Left renal pelvis (tissue), 4 donors: ENCODE measurements at regions not wholly inside any gene's neighbourhood (a gene's known extent, or its start where the extent isn't known, plus 50 kb on each side); places are given as distances from the start of the nearest gene placed in this dataset.
"Not testable (repeated sequence)": the region's sequence is repeated elsewhere in the genome, so short reads cannot be mapped to it uniquely, and the experiment has no call there.

ENCODE experiments used
- DNase-seq, 4 donors: peaks; one replicate each; pipeline ENCODE4 v3.0.0-alpha.2; 2013; ENCODE audit warnings: low read depth in 4 of 4, low spot score in 3 of 4

DNA sequence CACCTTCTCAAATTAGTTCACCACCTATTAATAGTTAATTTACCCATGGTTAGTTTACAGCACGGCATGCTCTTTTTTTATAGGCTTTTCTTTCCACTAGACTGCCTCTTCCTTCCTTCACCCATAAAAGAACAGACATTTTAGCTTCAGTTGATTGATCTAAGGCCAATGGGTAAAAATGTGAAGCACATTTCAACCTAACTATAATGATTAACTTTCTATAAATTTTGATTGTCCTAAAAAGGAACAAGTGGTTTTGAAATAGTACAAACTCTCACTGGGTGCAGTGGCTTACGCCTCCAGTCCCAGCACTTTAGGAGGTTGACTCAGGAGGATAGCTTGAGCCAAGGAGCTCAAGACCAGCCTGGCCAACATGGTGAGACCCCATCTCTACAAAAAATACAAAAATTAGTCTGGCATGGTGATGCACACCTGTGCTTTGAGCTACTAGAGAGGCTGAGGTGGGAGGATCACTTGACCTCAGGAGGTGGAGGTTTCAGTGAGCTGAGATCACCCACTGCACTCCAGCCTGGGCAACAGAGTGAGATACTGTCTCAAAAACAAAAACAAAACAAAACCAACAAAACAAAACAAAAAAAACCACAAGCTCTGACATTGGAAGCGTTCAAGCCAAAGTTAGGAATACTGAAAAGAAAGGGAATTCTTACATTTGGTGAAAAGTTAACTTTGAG lies 89.9 kb upstream of the FAT1 start:
- DNase-seq, result no peak

DNA sequence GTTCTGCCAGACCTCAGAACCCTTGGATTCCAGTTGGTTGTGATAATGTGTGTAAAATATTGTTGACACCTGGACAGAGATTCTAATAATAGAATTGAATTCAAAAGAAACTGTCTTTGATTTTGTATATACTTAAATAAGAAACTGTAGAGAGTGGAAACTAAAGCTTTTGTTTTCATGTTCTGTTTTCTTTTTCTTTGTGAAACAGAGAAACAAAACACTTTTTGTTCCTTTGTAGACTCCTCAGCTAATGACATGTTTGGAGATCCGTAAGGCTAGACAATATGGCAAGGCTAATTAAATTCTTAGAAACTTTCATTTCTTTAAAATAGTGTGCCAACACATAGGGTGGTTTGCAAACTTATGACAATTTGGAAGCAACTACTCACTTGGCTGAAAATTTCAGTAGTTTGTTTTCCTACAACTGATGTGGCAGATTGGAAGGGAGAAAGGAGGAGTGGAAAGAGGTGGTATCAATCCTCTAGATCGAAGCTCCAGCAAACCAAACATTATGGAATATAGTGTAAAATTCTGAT lies 90.9 kb upstream of the FAT1 start:
- DNase-seq, result no peak

- DNase-seq, result no peak
These were observed 95.9 kb upstream of the FAT1 start for GRCh38 chr4:186819342-186820086.

DNA sequence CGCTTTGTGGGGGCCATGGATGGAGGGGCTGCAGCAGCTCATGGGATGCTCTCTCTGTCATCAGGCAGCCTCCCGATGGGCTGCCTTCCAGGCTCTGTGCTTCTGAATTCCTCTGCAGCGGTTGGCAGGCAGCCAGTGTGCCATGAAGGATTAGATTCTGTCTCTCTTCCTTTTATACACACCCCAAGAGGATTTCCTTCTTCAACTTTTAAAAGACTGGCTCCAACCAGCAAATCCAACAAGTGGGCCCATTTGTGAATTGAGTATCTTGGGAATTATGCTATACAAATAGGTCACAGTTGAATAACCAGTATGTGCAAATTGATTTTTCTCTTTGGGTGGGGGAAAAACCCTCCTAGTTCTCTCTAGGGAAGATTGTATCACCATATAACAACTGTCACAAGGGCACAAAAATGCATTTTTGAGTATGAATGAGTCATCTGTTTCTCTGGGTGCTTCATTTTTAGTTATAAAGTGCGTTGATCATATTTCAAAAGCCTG lies 96.8 kb upstream of the FAT1 start:
- DNase-seq, result no peak

DNA sequence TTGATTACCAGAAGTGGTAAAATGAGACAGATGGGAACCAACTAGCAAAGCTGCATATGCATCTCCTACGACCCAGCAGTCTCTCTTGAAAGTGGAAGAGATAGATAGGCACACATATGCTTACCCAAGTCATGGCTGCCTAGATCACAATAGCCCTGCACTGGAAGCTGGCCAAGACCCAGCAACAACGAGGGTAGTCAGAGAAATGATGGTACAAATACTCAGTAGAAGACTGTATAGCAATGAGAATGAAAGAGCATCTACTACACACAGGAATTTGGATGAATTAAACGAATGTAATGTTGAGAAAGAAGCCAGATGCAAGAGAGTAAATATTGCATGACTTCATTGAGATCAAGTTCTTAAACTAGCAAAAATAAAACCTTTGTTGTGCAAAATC lies 100.3 kb upstream of the FAT1 start:
- DNase-seq, result no peak

DNA sequence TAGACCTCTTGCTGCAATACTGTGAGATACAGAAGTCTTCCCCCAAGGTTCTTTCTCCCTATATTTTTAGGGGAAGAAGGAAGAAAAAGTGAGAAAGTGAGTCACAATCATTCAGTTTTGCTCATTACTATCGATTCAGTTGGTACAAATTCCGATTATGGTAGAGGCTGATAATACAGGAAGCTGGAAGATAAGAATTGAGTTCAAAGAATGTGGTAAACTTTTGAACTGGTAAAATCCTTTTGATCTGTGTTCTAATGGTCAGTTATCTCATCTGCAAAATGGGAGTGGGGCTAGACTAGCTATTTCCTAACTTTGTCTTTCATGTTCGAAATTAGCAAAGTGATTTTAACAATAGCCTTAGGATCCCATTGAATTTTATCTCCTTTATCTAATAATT lies 101.4 kb upstream of the FAT1 start:
- no peak for DNase-seq

DNA sequence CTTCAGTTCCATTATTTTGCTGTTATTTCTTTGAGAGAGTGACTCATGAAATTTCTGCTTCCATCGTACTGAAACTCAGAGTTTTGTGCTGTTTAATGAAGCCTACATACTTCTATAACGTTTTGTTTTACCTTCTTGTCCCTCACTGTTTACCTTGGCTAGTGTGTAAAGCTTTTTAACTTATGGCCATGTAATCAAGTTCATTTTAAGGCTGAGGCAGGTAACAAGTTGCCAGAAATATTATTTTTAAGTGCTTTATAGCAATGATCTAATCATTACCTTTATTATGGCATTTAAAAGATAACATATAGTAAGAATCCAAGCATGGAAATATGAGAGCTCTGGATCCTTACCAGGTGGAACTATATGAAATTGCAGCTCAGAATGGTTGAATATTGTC lies 102.3 kb upstream of the FAT1 start:
- no peak for DNase-seq

DNA sequence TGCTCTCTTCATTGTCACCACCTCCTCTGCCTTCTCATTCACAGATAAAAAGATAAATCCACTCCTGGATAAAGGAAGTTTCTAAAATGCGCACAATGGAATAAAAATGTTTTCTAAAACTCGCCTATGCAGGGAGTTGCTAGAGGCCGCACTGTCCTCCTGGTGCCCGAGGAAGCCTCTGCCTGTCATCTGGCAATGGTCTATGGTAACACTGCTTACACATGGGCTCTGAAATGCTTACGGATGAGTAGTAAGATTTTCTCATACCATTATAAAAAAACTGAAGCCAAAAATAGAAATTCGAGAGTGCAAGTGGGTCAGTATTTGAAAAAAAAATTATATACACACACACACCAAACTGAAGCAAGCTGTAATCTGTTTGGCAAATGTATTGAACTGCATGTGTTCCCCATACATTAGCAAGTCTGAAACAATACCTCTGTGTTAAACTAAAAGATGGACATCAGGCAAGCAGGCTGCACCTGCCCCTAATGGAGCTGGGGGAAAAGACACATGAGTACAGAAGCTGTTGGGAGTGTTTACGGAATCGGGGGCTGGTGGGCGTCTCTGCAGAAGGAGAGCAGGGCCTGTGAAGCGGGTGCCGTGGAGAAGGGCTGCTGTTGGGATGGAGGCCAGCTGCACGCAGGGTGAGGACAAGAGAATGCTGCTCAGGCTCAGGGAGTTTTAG lies 103.3 kb upstream of the FAT1 start:
- no peak for DNase-seq

DNA sequence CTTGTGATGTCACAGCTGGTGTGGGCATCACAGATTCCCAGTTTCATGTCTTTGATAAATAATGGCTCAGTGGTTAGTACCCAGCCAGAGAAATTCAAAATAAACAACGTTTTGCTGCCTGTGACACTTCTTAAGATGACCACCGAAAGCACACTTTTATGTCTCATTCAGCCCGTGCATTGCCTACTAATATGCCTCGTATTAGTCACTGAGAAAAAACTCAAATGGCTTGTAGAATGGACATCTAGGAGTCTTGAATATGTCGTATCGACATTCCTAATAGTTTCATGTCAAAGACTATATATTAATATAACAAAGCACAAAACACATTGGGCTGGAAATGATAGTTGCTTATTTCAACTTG lies 103.9 kb upstream of the FAT1 start:
- DNase-seq, result no peak

DNA sequence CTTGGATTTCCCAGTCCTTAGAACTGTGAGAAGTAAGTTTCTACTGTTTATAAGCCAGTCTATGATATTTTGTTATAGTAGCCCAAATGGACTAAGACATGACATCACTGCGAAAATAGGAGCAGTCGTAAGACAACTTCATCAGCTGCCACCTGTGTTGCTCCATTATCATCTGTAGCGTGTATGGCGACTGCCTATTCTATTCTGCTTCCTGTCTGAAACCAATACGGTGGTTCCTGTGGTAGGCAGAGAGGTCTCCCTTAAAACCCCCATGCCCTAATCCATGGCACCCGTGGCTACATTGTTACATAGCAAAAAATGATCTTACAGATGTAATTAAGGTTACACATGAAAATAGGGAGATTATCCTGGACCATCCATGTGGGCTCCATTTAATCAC lies 105.4 kb upstream of the FAT1 start:
- no peak for DNase-seq

GRCh38 chr4:186829740-186830449 lies 106.2 kb upstream of the FAT1 start:
- DNase-seq, result no peak

- no peak for DNase-seq
These were observed 107.9 kb upstream of the FAT1 start for GRCh38 chr4:186831574-186831973.

DNA sequence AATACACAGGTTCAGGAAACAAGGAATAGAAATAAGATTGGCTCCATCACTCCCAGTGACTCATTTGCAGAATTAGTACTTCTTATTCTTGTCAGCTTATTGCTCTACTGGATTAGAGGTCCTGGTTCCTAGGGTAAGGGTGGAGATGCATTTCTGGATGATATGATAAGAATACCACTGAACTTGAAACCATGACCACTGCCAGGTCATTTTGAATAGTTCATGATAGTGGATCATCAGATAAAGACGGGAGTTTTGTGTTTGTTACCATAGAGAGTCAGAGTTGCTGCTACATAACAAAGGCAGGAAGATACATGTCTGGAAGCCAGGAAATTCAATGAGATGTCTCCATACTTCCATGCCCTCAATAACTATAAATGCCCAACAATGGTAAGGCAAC lies 109.2 kb upstream of the FAT1 start:
- DNase-seq, result no peak

GRCh38 chr4:186837463-186837862 lies 113.8 kb upstream of the FAT1 start:
- DNase-seq, result not testable (repeated sequence)

DNA sequence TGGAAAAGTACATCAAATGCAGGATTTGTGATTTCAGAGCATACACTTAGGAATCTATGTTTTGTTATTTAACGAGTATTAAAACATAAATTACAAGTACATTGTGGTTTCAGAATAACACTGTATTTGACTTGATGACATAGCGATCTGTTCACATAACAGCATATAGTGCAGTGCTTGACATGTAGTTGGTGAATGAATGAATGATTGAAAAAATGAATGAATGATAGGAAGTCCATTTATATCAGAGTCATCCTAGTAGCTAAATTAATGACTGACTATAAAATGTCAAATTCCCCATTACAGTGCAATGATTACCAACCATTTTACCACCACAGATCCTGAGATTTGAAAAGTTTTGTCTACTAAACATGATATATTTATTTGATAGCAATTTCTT lies 114.6 kb upstream of the FAT1 start:
- no peak for DNase-seq

DNA sequence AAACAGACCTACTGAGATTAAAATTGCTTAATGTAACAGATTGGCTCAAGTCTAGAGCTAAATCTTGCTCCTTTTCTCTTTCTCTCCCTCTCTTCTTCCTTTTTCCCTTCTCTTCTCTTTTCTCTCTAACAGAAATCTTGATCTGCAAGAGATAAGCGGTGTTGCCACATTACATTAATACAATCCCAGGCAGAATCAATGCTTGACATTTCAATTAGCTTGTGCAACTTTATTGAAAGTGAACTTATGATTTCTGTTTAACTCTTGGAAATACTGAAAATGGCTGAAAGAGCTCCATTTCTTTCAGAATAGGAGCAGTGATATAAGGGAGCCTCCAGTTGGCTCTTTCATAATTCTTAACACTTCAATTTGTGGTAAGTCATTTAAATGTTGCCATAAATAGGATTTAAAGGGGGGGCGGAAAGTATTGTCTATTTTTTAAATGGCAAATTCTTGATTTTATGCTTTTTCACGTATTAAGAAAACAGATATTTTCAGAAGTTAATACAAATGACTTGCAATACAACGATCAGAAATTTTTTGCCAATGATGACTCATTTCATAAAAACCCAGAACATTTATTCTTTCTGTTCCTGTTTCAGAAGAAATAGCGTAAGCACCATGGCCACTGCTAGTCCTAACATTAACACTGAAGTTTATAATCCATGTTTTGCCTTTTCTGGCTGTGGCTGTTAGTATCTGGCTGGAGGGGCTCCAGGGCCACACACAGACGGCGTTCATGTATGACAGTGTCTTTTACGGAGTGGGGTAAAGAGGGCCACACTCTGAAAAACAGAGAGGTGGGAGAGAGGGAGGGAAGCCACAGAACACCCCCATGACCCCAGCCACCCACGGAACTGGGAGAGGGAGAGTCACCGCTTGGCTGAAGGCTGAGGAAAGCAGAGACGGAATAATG lies 115.7 kb upstream of the FAT1 start:
- no peak for DNase-seq

- no peak for DNase-seq
These were observed 116.6 kb upstream of the FAT1 start for GRCh38 chr4:186840222-186840701.

GRCh38 chr4:186840771-186841301 lies 117.2 kb upstream of the FAT1 start:
- DNase-seq, result no peak

- DNase-seq, result no peak
These were observed 120.5 kb upstream of the FAT1 start for GRCh38 chr4:186844059-186844681.
